ENCODE measurements at regions not wholly inside any gene's neighbourhood (a gene's known extent, or its start where the extent isn't known, plus 50 kb on each side); places are given as distances from the start of the nearest gene placed in this dataset.
"Not testable (repeated sequence)": the region's sequence is repeated elsewhere in the genome, so short reads cannot be mapped to it uniquely, and the experiment has no call there.

DNA sequence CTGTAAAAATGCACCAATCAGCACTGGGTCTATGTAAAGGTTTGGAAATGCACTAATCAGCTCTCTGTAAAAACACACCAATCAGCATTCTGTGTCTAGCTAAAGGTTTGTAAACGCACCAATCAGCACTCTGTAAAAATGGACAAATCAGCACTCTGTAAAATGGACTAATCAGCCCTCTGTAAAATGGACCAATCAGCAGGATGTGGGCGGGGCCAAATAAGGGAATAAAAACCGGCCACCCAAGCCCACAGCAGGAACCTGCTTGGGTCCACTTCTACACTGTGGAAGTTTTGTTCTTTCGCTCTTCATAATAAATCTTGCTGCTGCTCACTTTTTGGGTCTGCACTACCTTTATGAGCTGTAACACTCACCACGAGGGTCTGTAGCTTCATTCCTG lies 101.0 kb downstream of the SMC2 start:
- not testable (repeated sequence) for H3K27ac ChIP-seq; DNase-seq (ENCODE audit: low spot score); H3K4me3 ChIP-seq

DNA sequence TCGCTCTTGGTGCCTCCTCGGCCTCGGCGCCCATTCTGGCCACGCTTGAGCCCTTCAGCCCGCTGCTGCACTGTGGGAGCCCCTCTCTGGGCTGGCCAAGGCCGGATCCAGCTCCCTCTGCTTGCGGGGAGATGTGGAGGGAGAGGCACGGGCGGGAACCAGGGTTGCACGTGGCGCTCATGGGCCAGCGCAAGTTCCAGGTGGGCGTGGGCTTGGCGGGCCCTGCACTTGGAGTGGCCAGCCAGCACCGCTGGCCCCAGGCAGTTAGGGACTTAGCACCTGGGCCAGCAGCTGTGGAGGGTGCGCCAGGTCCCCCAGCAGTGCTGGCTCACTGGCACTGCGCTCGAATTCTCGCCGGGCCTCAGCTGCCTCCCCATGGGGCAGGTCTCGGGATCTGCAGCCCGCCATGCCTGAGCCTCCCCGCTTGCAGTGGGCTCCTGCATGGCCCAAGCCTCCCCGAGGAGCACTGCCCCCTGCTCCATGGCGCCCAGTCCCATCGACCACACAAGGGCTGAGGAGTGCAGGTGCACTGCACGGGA lies 106.4 kb downstream of the SMC2 start:
- TF ChIP-seq, protein P1, sequence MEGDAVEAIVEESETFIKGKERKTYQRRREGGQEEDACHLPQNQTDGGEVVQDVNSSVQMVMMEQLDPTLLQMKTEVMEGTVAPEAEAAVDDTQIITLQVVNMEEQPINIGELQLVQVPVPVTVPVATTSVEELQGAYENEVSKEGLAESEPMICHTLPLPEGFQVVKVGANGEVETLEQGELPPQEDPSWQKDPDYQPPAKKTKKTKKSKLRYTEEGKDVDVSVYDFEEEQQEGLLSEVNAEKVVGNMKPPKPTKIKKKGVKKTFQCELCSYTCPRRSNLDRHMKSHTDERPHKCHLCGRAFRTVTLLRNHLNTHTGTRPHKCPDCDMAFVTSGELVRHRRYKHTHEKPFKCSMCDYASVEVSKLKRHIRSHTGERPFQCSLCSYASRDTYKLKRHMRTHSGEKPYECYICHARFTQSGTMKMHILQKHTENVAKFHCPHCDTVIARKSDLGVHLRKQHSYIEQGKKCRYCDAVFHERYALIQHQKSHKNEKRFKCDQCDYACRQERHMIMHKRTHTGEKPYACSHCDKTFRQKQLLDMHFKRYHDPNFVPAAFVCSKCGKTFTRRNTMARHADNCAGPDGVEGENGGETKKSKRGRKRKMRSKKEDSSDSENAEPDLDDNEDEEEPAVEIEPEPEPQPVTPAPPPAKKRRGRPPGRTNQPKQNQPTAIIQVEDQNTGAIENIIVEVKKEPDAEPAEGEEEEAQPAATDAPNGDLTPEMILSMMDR (IDR thresholded peaks at IDR 0.05) = no peak
- H3K4me3 ChIP-seq = no peak overlapping the region
- no peak overlapping the region for H3K27ac ChIP-seq
- no peak for DNase-seq (ENCODE audit: low spot score)

DNA sequence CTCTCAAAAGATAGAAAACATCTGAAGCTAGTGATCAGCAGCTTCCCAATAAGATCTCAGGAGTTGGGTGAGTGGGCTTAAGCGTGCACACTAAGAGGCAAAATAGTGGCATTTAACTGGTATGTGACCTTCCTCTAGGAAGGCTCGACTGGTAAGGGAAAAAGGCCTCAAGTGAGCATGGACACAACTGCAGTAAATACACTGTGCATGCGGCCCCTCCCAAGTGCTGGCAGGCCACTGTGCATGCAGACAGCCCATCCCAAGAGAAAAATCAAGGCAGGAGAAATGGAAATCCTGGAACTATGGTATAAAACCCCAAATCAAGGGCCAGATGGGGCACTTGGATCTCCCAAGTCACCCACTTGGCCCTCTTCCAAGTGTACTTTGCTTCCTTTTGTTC lies 112.7 kb downstream of the SMC2 start:
- TF ChIP-seq, protein P1 (IDR thresholded peaks at IDR 0.05) = no peak
- no peak for DNase-seq (ENCODE audit: low spot score)
- Histone ChIP-seq H3K4me3 (no peak overlapping the region), H3K27ac (no peak overlapping the region)

DNA sequence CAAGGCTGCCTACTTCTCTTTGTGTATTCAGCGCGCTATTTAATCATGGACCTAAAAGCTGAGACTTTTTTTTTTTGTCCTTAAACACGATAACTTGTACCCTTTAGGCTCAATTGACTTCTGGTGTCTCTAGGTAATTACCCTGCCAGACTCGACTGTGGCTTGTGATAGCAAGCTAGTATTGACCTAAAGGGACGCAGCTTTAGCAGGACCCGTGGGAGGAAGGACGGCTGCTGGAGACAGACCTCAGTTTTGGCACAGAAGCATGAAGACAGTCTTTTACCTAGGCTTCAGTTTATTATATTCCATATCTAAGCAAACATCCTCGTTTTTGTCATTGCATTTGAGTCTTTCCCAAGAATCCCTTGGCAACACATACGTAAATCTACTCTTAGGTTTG lies 115.3 kb downstream of the SMC2 start:
- no peak overlapping the region for H3K4me3 ChIP-seq
- no peak overlapping the region for H3K27ac ChIP-seq
- no peak for DNase-seq (ENCODE audit: low spot score)
- TF ChIP-seq, protein P1 (IDR thresholded peaks at IDR 0.05) = no peak

DNA sequence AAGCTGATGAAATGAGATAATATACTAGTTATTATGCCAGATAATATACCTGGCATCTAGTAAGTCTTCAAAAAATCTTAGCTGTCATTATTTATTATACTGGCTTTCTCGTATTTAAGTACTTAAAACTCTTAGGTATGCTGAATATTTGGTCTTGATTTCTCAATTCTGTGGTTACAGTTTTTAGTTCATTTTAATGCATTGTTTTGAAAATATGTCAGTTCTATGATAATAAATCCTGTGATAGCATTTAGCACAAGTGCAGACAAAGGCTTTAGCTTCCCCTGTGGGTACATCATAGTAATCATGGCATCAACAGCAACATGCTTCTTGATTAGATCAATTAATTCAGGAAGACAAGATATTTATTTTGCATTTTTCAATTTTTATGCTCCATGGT lies 133.0 kb downstream of the SMC2 start:
- TF ChIP-seq, protein P1 (IDR thresholded peaks at IDR 0.05) = no peak
- H3K4me3 ChIP-seq = no peak overlapping the region
- DNase-seq (ENCODE audit: low spot score) = no peak
- no peak overlapping the region for H3K27ac ChIP-seq

DNA sequence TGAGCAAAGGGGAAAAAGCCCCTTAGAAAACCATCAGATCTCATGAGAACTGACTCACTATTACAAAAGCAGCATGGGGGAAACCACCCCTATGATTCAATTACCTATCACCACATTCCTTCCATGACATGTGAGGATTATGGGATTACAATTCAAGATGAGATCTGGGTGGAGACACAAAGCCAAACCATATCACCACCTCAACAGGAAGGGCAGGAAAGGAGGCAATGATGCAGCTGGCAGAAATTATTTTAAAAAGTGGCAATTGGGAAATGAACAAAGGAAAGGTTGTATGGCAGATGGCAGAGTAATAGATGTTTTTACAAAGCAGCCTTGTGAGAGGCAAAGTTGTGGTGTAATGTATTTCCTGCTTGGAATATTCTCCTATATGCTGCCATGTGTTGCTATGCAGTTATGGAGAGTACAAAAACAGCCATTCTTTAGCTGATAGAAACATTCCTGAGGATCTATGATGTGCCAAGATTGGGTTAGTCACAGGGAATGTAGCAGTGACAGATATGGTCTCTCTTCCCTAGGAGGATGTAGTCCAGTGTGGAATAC lies 138.8 kb downstream of the SMC2 start:
- no peak overlapping the region for H3K27ac ChIP-seq
- no peak overlapping the region for H3K4me3 ChIP-seq
- TF ChIP-seq, protein P1 (IDR thresholded peaks at IDR 0.05) = no peak
- no peak for DNase-seq (ENCODE audit: low spot score)

DNA sequence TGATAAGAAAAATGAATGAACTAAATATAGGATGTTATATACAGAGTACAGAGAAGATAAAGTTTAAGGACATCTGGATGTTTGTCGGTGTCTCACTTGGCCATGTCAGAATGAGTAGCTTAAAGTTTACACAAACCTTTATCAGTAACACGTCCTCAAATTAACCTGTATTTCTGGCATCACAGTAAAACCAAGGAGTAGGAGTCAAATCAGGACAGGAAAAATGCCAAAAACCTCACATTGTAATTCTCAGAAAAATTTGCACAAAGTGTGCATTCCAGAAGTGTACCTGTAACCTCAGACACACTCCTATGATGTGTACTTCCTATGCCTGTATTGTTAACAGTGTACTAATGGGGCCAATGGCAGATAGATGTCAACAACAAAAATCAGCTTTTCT lies 139.3 kb downstream of the SMC2 start:
- TF ChIP-seq, protein P1 (IDR thresholded peaks at IDR 0.05) = no peak
- no peak overlapping the region for H3K27ac ChIP-seq
- no peak overlapping the region for H3K4me3 ChIP-seq
- no peak for DNase-seq (ENCODE audit: low spot score)

DNA sequence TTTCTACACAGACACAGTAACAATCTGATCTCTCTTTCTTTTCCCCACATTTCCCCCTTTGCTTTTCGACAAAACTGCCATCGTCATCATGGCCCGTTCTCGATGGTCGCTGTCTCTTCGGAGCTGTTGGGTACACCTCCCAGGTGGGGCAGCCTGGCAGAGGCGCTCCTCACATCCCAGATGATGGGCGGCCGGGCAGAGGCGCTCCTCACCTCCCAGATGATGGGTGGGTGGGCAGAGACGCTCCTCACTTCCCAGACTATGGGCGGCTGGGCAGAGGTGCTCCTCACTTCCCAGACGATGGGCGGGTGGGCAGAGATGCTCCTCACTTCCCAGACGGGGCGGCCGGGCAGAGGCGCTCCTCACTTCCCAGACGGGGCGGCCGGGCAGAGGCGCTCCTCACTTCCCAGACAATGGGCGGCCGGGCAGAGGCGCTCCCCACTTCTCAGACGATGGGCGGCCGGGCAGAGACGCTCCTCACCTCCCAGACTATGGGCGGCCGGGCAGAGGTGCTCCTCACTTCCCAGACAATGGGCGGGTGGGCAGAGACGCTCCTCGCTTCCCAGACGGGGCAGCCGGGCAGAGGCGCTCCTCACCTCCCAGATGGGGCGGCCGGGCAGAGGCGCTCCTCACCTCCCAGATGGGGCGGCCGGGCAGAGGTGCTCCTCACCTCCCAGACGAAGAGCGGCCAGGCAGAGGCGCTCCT lies 140.7 kb downstream of the SMC2 start:
- DNase-seq (ENCODE audit: low spot score); H3K27ac ChIP-seq: not testable (repeated sequence)

DNA sequence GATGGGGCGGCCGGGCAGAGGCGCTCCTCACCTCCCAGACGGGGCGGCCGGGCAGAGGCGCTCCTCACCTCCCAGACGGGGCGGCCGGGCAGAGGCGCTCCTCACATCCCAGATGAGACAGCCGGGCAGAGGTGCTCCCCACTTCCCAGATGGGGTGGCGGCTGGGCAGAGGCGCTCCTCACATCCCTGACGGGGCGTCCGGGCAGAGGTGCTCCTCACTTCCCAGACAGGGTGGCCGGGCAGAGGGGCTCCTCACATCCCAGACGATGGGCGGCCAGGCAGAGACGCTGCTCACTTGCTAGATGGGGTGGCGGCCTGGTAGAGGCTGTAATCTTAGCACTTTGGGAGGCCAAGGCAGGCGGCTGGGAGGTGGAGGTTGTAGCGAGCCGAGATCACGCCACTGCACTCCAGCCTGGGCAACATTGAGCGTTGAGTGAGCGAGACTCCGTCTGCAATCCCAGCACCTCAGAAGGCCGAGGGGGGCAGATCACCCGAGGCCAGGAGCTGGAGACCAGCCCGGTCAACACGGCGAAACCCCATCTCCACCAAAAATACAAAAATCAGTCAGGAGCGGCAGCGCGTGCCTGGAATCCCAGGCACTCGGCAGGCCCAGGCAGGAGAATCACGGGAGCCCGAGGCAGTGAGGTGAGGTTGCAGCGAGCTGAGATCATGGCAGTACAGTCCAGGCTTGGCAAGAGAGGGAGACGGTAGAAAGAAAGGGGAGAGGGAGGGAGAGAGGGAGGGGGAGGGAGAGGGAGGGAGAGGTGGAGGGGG lies 141.4 kb downstream of the SMC2 start:
- H3K27ac ChIP-seq; DNase-seq (ENCODE audit: low spot score); H3K4me3 ChIP-seq: not testable (repeated sequence)

More for the DNA sequence above, 140.7 kb downstream of the SMC2 start:
- H3K4me3 ChIP-seq = not testable (repeated sequence)

All from coronary artery (tissue), 2 donors.